ENCODE measurements at regions not wholly inside any gene's neighbourhood (a gene's known extent, or its start where the extent isn't known, plus 50 kb on each side); places are given as distances from the start of the nearest gene placed in this dataset.

- no peak overlapping the region for H3K4me3 ChIP-seq (replicated peaks; ENCODE audit: low read depth, low read length)
- TF ChIP-seq CTCF (IDR thresholded peaks at IDR 0.05; ENCODE audit: low read length, missing control alignments) = no peak
- no peak for DNase-seq (ENCODE audit: low read depth)
Observed at GRCh38 chr2:70036290-70036689, 51.0 kb upstream of the PCBP1 start.

DNA sequence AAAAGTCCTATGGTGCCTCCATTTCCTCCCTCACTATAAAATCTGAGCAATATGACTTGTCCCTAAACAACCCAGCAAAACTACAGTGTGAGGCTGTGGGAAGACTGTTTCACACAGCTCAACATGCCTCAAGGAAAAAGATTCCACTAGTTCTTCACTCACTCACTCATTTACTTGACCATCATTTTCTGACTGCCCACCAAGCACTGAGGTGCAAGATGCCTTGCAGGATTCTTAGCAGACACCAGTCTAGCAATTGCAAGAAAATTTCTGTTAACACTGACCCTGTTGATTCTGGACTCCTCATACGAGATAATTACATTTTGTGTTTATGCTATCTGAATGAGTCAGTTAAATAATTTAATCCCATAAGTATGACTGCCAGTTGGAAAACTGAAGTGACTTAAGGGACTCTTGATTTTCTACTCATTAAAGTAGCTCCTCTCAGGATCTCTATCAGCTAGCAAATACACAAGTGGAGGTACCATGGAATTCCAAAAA is 51.9 kb upstream of the PCBP1 start:
- TF ChIP-seq CTCF (IDR thresholded peaks at IDR 0.05; ENCODE audit: low read length, missing control alignments) = no peak
- H3K4me3 ChIP-seq (replicated peaks; ENCODE audit: low read depth, low read length) = no peak overlapping the region
- DNase-seq (ENCODE audit: low read depth) = no peak

DNA sequence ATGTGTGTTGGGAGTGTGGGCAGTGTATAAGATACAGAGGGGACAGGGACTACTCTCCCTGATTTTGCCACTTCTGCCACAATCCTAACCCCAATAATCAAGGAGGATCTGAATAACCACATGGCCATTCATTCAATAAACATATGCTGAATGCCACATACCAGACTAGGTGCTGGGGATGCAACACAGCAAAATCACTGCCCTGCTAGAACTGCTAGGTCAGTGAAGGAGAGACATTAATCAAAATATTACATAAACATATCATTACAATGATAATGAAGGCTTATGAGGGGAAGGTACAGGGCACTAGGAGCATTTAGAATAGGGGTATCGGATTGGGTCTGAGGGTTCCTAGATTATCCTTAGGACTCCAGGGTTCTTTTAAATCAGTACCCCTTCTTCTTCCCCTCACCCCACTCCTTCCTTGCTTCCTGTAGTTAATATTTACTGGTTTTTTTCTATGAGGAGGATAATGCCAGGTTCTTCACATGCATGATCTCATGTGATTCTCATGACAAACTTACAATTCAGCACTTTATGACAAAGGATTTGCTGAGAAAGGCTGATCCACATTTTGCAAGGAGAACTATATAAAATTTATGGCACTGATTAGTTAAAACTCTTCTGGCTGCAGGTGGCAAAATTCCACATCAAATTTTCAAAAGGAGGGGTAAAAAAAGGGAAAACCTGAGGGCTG is 56.4 kb upstream of the PCBP1 start:
- no peak for TF ChIP-seq CTCF (IDR thresholded peaks at IDR 0.05; ENCODE audit: low read length, missing control alignments)
- no peak overlapping the region for H3K4me3 ChIP-seq (replicated peaks; ENCODE audit: low read depth, low read length)
- no peak for DNase-seq (ENCODE audit: low read depth)

GRCh38 chr2:70029814-70030409 is 57.4 kb upstream of the PCBP1 start:
- peak; percentile 88 for DNase-seq (ENCODE audit: low read depth)
- no peak for TF ChIP-seq CTCF (IDR thresholded peaks at IDR 0.05; ENCODE audit: low read length, missing control alignments)
- no peak overlapping the region for H3K4me3 ChIP-seq (replicated peaks; ENCODE audit: low read depth, low read length)

DNA sequence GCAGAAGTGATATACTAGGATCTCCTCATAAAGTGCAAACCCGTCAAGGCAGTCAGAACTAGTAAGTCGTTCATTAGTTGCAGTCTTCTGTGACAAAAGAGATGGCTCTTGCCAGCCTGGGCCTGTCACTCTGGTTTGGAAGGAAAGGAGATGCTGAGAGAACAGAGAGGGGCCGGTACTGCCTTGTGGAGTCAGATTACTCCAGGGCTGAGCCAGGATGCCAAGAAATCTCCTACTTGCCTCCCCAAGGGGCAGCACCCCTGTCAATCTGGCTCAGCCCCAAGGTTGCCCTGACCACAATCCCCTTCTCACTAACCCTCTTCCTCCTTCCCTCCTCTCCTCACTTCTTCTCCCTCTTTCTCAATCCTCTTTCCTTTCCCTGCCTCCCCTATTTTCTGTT is 62.9 kb upstream of the ASPRV1 start:
- DNase-seq (ENCODE audit: low read depth) = no peak
- H3K4me3 ChIP-seq (replicated peaks; ENCODE audit: low read depth, low read length) = no peak overlapping the region
- no peak for TF ChIP-seq CTCF (IDR thresholded peaks at IDR 0.05; ENCODE audit: low read length, missing control alignments)

GRCh38 chr2:70019096-70019495 is 57.7 kb upstream of the ASPRV1 start:
- H3K4me3 ChIP-seq (replicated peaks; ENCODE audit: low read depth, low read length) = no peak overlapping the region
- DNase-seq (ENCODE audit: low read depth) = no peak
- no peak for TF ChIP-seq CTCF (IDR thresholded peaks at IDR 0.05; ENCODE audit: low read length, missing control alignments)

DNA sequence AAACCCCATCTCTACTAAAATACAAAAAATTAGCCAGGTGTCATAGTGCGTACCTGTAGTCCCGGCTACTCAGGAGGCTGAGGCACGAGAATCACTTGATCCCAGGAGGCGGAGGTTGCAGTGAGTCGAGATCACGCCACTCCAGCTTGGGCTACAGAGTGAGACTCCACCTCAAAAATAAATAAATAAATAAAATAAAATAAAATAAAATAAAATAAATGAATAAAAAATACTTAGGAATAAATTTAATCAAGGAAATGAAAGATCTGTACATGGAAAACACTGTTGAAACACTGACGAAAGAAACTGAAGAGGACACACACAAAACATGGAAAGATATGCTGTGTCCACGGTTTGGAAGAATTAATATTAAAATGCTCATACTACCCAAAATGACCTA is 56.5 kb upstream of the ASPRV1 start:
- TF ChIP-seq CTCF (IDR thresholded peaks at IDR 0.05; ENCODE audit: low read length, missing control alignments) = no peak
- DNase-seq (ENCODE audit: low read depth) = no peak
- H3K4me3 ChIP-seq (replicated peaks; ENCODE audit: low read depth, low read length) = no peak overlapping the region

Measured in fibroblast of pulmonary artery (primary cell).